Caco-2 (cell line): ENCODE measurements at regions not wholly inside any gene's neighbourhood (a gene's known extent, or its start where the extent isn't known, plus 50 kb on each side); places are given as distances from the start of the nearest gene placed in this dataset.

Experiments
- BruUV-seq: library from RNA; stranded (reverse); fragments of 400-500 nt; replicated peaks from 2 replicates; lab custom pipeline; 2021; lab: Mats Ljungman, UMichigan
- CTCF ChIA-PET: fragments of 300-600 bp; sonication (Branson Sonifier 250); formaldehyde crosslinking; loops from one replicate; lab custom pipeline; 2022; ENCODE audit warnings: antibody characterized with exemption; lab: Charles Lee
- POLR2A ChIA-PET: fragments of 300-600 bp; sonication (Branson Sonifier 250); formaldehyde crosslinking; loops from one replicate; lab custom pipeline; 2022; ENCODE audit warnings: antibody characterized with exemption; lab: Charles Lee
- DNase-seq, 2 experiments: peaks; one replicate each; pipeline versions ENCODE4 v3.0.0 to v3.0.0-alpha.2; 2020 to 2022
- H3K27me3 ChIP-seq: replicated peaks from 2 replicates; pipeline ENCODE4 v1.6.0; 2011; ENCODE audit warnings: low read length; ENCODE audit not compliant: control insufficient read depth, insufficient read depth
- H3K36me3 ChIP-seq: 2 replicates; pipeline ENCODE4 v1.5.1; 2011; ENCODE audit warnings: low read length; ENCODE audit not compliant: control insufficient read depth, insufficient read depth
- H3K4me1 ChIP-seq: fragments of 250-450 bp; sonication (Bioruptor Pico); 2 replicates; pipeline ENCODE4 v1.5.1; 2020; ENCODE audit warnings: mild to moderate bottlenecking
- H3K4me3 ChIP-seq: 2 replicates; pipeline ENCODE4 v1.5.1; 2011; ENCODE audit warnings: low read depth, mild to moderate bottlenecking, control low read depth, low read length
- H3K9me3 ChIP-seq: fragments of 250-450 bp; sonication (Bioruptor Pico); 2 replicates; pipeline ENCODE4 v1.5.1; 2020; ENCODE audit warnings: mild to moderate bottlenecking, moderate library complexity
- H3K27ac Mint-ChIP-seq: one replicate; pipeline ENCODE4 v1.8.0; 2022; ENCODE audit warnings: mixed read lengths; ENCODE audit not compliant: unreplicated experiment
- H3K27me3 Mint-ChIP-seq: one replicate; pipeline ENCODE4 v1.8.0; 2022; ENCODE audit warnings: mixed read lengths; ENCODE audit not compliant: insufficient read depth, unreplicated experiment
- H3K36me3 Mint-ChIP-seq: one replicate; pipeline ENCODE4 v1.8.0; 2022; ENCODE audit warnings: mild to moderate bottlenecking, mixed read lengths; ENCODE audit not compliant: insufficient read depth, unreplicated experiment
- H3K4me1 Mint-ChIP-seq: one replicate; pipeline ENCODE4 v1.8.0; 2022; ENCODE audit warnings: low read depth, mixed read lengths; ENCODE audit not compliant: unreplicated experiment
- H3K4me3 Mint-ChIP-seq: one replicate; pipeline ENCODE4 v1.8.0; 2022; ENCODE audit warnings: mild to moderate bottlenecking, moderate library complexity, mixed read lengths; ENCODE audit not compliant: unreplicated experiment
- H3K9me3 Mint-ChIP-seq: one replicate; pipeline ENCODE4 v1.8.0; 2022; ENCODE audit warnings: mixed read lengths; ENCODE audit not compliant: unreplicated experiment
- intact Hi-C: fragments of 100-400 bp; cut with micrococcal nuclease; formaldehyde crosslinking; loops from one replicate; pipeline ENCODE4 v1.10.0; 2022; ENCODE audit not compliant: unreplicated experiment
- TF ChIP-seq, protein P1 (sequence below), 2 experiments: fragments of 200-600 bp in 1 of 2; IDR thresholded peaks; 1 replicate in 1 of 2; 2 replicates in 1 of 2; pipeline versions ENCODE4 v1.5.1 to v1.8.0; 2011 to 2022; ENCODE audit warnings: antibody characterized with exemption in 1 of 2, control low read depth in 1 of 2, inconsistent platforms in 1 of 2, low read depth in 1 of 2, low read length in 1 of 2, mild to moderate bottlenecking in 1 of 2, moderate library complexity in 1 of 2; ENCODE audit not compliant: insufficient read depth in 1 of 2, severe bottlenecking in 1 of 2, unreplicated experiment in 1 of 2

DNA sequence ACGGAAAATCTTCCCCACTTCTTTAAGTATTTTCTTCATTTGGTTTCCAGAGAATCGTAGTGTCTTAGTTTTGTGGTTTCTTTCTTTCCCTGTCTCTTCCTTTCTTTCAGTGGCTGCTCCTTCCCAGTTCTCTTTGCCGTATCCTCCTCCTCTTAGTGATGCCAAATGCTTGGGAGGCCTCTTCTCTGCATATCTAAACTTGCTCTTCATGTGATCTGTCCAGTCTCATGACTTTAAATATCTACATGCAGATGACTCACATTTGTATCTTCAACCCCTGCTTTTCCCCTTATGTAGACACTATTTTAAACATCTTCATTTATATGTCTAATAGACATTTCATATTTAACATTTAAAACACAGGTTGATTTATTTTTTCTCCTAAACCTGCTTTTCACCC is 149.2 kb downstream of the PTCSC3 start:
- Histone ChIP-seq H3K9me3 (no peaks in the 10 kb centered on the region), H3K36me3 (no peaks in the 10 kb centered on the region), H3K4me3 (no peak overlapping the region), H3K27me3 (no peaks in the 10 kb centered on the region; the same call in 1 of the 2 replicates), H3K4me1 (no peaks in the 10 kb centered on the region)
- Mint-ChIP-seq H3K9me3 (peaks cover 7% of the 10 kb centered on the region), H3K36me3 (no peaks in the 10 kb centered on the region), H3K4me1 (no peaks in the 10 kb centered on the region), H3K27ac (no peak overlapping the region), H3K4me3 (no peak overlapping the region), H3K27me3 (peaks cover 19% of the 10 kb centered on the region)
- intact Hi-C loops: loop anchor here (5.0 kb wide), 1 partner anchor 65 kb away; no protein-coding TSS in a partner anchor
- no peak for DNase-seq
- BruUV-seq: no TSS peak
- TF ChIP-seq, protein P1, sequence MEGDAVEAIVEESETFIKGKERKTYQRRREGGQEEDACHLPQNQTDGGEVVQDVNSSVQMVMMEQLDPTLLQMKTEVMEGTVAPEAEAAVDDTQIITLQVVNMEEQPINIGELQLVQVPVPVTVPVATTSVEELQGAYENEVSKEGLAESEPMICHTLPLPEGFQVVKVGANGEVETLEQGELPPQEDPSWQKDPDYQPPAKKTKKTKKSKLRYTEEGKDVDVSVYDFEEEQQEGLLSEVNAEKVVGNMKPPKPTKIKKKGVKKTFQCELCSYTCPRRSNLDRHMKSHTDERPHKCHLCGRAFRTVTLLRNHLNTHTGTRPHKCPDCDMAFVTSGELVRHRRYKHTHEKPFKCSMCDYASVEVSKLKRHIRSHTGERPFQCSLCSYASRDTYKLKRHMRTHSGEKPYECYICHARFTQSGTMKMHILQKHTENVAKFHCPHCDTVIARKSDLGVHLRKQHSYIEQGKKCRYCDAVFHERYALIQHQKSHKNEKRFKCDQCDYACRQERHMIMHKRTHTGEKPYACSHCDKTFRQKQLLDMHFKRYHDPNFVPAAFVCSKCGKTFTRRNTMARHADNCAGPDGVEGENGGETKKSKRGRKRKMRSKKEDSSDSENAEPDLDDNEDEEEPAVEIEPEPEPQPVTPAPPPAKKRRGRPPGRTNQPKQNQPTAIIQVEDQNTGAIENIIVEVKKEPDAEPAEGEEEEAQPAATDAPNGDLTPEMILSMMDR (IDR thresholded peaks at IDR 0.05; ENCODE audit: insufficient read depth in 1 of 2, low read depth in 1 of 2, low read length in 1 of 2, severe bottlenecking in 1 of 2, unreplicated experiment in 1 of 2): no peak
- CTCF ChIA-PET: no interaction called here
- POLR2A ChIA-PET: no interaction called here

GRCh38 chr14:36022765-36023410 is 153.6 kb downstream of the PTCSC3 start:
- CTCF ChIA-PET: no interaction called here

DNA sequence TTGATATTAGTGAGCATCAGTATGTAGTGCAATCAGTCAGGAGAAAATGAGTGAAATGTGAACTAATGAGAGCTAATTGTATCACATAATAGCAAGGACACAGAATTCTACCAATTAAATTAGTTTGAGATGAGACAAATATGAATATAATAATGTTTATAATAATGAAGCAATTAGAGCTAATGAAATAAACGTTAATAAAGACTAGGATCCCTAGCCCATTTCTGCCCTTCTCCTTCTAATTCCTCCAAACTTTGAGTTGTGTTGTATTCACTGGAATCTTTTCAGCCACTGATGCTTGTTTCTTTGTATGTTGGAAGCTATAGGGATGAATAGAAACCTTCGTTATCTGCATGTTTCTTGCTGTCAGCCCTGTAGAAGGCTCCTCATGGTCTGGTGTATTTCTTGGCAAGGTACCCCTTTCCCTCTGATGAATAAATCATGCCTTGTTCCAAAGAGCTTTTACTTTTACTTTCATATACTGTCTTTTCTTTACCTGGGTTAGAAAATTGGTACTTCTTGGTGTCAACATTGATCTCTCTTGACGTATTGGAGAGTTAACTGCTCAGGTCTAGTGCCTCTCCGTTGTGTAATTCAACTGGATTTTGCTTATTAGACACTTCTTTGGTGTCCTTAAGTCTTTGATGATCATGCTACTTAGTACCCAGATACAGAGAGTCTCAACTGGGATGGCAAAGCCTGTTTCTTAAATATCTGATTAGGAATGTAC is 154.8 kb downstream of the PTCSC3 start:
- Mint-ChIP-seq H3K4me1 (no peaks in the 10 kb centered on the region), H3K4me3 (no peak overlapping the region), H3K27me3 (peaks cover 21% of the 10 kb centered on the region), H3K27ac (no peak overlapping the region), H3K9me3 (no peaks in the 10 kb centered on the region), H3K36me3 (no peaks in the 10 kb centered on the region)
- Histone ChIP-seq H3K4me3 (no peak overlapping the region), H3K36me3 (no peaks in the 10 kb centered on the region), H3K9me3 (no peaks in the 10 kb centered on the region), H3K27me3 (no peaks in the 10 kb centered on the region; the same call in 1 of the 2 replicates), H3K4me1 (no peaks in the 10 kb centered on the region)
- TF ChIP-seq, protein P1 (IDR thresholded peaks at IDR 0.05; ENCODE audit: insufficient read depth in 1 of 2, low read depth in 1 of 2, low read length in 1 of 2, severe bottlenecking in 1 of 2, unreplicated experiment in 1 of 2): no peak
- CTCF ChIA-PET: no interaction called here
- intact Hi-C loops: no loop called here
- no peak for DNase-seq
- POLR2A ChIA-PET: no interaction called here
- no TSS peak for BruUV-seq

More at GRCh38 chr14:36022765-36023410, 153.6 kb downstream of the PTCSC3 start:
- H3K27me3 ChIP-seq: no peaks in the 10 kb centered on the region; the same call in 1 of the 2 replicates
- Mint-ChIP-seq H3K36me3 (no peaks in the 10 kb centered on the region), H3K4me3 (no peak overlapping the region), H3K4me1 (no peaks in the 10 kb centered on the region), H3K27ac (no peak overlapping the region), H3K27me3 (peaks cover 26% of the 10 kb centered on the region), H3K9me3 (peaks cover 6% of the 10 kb centered on the region)
- BruUV-seq: no TSS peak
- H3K36me3 ChIP-seq: no peaks in the 10 kb centered on the region
- intact Hi-C loops: no loop called here
- H3K4me1 ChIP-seq: no peaks in the 10 kb centered on the region
- DNase-seq: no peak
- no peak overlapping the region for H3K4me3 ChIP-seq
- TF ChIP-seq, protein P1 (IDR thresholded peaks at IDR 0.05; ENCODE audit: insufficient read depth in 1 of 2, low read depth in 1 of 2, low read length in 1 of 2, severe bottlenecking in 1 of 2, unreplicated experiment in 1 of 2): no peak
- no peaks in the 10 kb centered on the region for H3K9me3 ChIP-seq
- POLR2A ChIA-PET: no interaction called here
